CD8-positive, alpha-beta memory T cell (primary cell): ENCODE measurements at regions not wholly inside any gene's neighbourhood (a gene's known extent, or its start where the extent isn't known, plus 50 kb on each side); places are given as distances from the start of the nearest gene placed in this dataset.
A peak's percentile ranks its signal among the peaks of the same experiment; 100 is the strongest.
"Not testable (repeated sequence)": the region's sequence is repeated elsewhere in the genome, so short reads cannot be mapped to it uniquely, and the experiment has no call there.

Experiments used
- CTCF ChIA-PET: fragments of 350-600 bp; sonication (Branson Sonifier 250); formaldehyde crosslinking; loops from one replicate; lab custom pipeline; 2021; ENCODE audit warnings: antibody characterized with exemption; lab: Charles Lee
- POLR2A ChIA-PET: fragments of 350-600 bp; sonication (Branson Sonifier 250); formaldehyde crosslinking; loops from one replicate; lab custom pipeline; 2021; ENCODE audit warnings: antibody characterized with exemption; lab: Charles Lee
- DNase-seq, 5 donors: peaks; one replicate each; pipeline versions ENCODE4 v3.0.0 to v3.0.0-alpha.2; 2020 to 2022; ENCODE audit warnings: mixed read lengths in 1 of 5
- H3K27ac ChIP-seq: one replicate; pipeline ENCODE4 v1.7.0; 2013; ENCODE audit warnings: low read depth, mild to moderate bottlenecking, low read length, moderate library complexity
- H3K27me3 ChIP-seq: 2 replicates; pipeline ENCODE4 v1.7.0; 2013; ENCODE audit warnings: low read length, mild to moderate bottlenecking; ENCODE audit not compliant: insufficient read depth, poor library complexity, severe bottlenecking
- H3K36me3 ChIP-seq: 2 replicates; pipeline ENCODE4 v1.7.0; 2013; ENCODE audit warnings: mild to moderate bottlenecking, low read length, moderate library complexity; ENCODE audit not compliant: insufficient read depth
- H3K4me1 ChIP-seq: 2 replicates; pipeline ENCODE4 v1.7.0; 2013; ENCODE audit warnings: mild to moderate bottlenecking, low read length, moderate library complexity; ENCODE audit not compliant: insufficient read depth
- H3K4me3 ChIP-seq: 2 replicates; pipeline ENCODE4 v1.7.0; 2013; ENCODE audit warnings: mild to moderate bottlenecking, low read length
- H3K9me3 ChIP-seq: 2 replicates; pipeline ENCODE4 v1.7.0; 2013; ENCODE audit warnings: mild to moderate bottlenecking, low read length
- H3K27ac Mint-ChIP-seq, 8 donors: one replicate each; pipeline ENCODE4 v1.8.0; 2020 to 2021; ENCODE audit warnings: mixed read lengths in 8 of 8, mild to moderate bottlenecking in 6 of 8, inconsistent platforms in 3 of 8, moderate library complexity in 3 of 8
- H3K27me3 Mint-ChIP-seq, 2 donors: one replicate each; pipeline ENCODE4 v1.8.0; 2020 to 2021; ENCODE audit warnings: mixed read lengths in 2 of 2, mild to moderate bottlenecking in 1 of 2, moderate library complexity in 1 of 2
- H3K36me3 Mint-ChIP-seq, 3 donors: one replicate each; pipeline ENCODE4 v1.8.0; 2020 to 2021; ENCODE audit warnings: mixed read lengths in 3 of 3, inconsistent platforms in 1 of 3, mild to moderate bottlenecking in 1 of 3
- H3K4me1 Mint-ChIP-seq, 3 donors: one replicate each; pipeline ENCODE4 v1.8.0; 2020 to 2021; ENCODE audit warnings: mixed read lengths in 3 of 3, inconsistent platforms in 1 of 3, mild to moderate bottlenecking in 1 of 3
- H3K4me3 Mint-ChIP-seq, 7 donors: one replicate each; pipeline ENCODE4 v1.8.0; 2020 to 2021; ENCODE audit warnings: mixed read lengths in 7 of 7, mild to moderate bottlenecking in 6 of 7, moderate library complexity in 4 of 7, inconsistent platforms in 2 of 7
- H3K9me3 Mint-ChIP-seq, 5 donors: one replicate each; pipeline ENCODE4 v1.8.0; 2020 to 2022; ENCODE audit warnings: mixed read lengths in 5 of 5, mild to moderate bottlenecking in 3 of 5, moderate library complexity in 2 of 5, inconsistent platforms in 1 of 5

DNA sequence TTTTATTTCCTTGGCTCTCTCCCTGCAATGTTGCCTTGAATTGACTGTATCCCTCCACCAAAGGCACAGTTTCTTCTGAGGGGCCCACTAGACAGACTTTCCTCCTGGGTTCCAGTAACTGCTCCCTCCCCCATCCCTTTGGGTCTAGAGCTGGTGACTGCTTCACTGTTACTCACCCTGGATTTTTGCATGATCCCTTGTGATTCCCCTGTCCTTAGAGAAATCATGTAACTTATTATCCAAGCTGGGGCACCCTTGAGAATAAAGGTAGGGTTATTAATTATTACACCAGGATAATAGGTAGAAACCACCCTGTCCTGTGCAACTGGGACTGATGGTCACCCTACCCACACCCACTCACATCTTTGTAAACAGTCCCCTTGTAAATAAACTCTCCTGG lies 67.5 kb upstream of the FYN start:
- no peaks in the 10 kb centered on the region for H3K4me1 ChIP-seq
- no peaks in the 10 kb centered on the region for H3K27me3 ChIP-seq
- ChIA-PET CTCF (interaction anchor here (1.2 kb wide), 1 partner anchor 178 kb away, joined by 3 read pairs; no protein-coding TSS in a partner anchor), POLR2A (no interaction called here)
- H3K4me3 ChIP-seq = no peak overlapping the region
- no peak overlapping the region for H3K27ac ChIP-seq
- Mint-ChIP-seq H3K4me3 (no peak overlapping the region), H3K27me3 (peaks cover 3% of the 10 kb centered on the region in 2 donors), H3K4me1 (no peaks in the 10 kb centered on the region), H3K36me3 (peaks cover 0 to 6% (median 0%) of the 10 kb centered on the region in 3 donors), H3K27ac (no peak overlapping the region), H3K9me3 (peaks cover 0 to 4% (median 0%) of the 10 kb centered on the region in 5 donors)
- H3K9me3 ChIP-seq = no peaks in the 10 kb centered on the region
- no peaks in the 10 kb centered on the region for H3K36me3 ChIP-seq
- no peak for DNase-seq

DNA sequence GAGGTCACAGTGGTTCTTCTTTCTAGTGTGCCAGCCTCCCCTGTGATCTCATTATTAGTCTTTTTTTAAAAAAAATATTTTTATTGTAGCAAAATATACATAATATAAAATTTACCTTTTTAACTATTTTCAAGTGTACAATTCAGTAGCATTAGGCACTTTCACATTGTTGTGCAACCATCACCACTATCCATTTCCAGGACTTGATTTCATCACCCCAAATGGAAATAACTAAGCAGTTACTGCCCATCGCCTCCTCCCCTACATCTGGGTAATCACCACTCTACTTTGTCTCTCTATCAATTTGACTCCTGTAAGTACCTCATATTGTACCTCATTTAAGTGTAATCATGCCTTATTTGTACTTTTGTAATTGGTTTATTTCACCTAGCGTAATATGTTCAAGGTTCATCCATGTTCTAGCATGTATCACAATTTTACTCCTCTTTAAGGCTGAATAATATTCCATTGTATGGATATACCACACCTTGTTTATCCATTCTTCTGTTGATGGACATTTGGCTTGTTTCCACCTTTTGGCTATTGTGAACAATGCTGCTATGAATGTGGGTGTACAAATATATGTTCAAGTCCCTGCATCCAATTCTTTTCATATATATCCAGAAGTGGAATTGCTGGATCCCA lies 68.6 kb upstream of the FYN start:
- no peak overlapping the region for H3K27ac ChIP-seq
- peaks cover 0 to 4% (median 0%) of the 10 kb centered on the region in 5 donors for H3K9me3 Mint-ChIP-seq
- H3K27ac Mint-ChIP-seq = no peak overlapping the region
- no peaks in the 10 kb centered on the region for H3K27me3 ChIP-seq
- no peaks in the 10 kb centered on the region for H3K4me1 ChIP-seq
- H3K4me3 ChIP-seq = no peak overlapping the region
- peaks cover 1 to 6% of the 10 kb centered on the region in 2 donors for H3K27me3 Mint-ChIP-seq
- no peaks in the 10 kb centered on the region for H3K4me1 Mint-ChIP-seq
- DNase-seq = no peak
- no peaks in the 10 kb centered on the region for H3K9me3 ChIP-seq
- H3K4me3 Mint-ChIP-seq = no peak overlapping the region
- peaks cover 0 to 6% (median 0%) of the 10 kb centered on the region in 3 donors for H3K36me3 Mint-ChIP-seq
- POLR2A ChIA-PET = no interaction called here
- H3K36me3 ChIP-seq = no peaks in the 10 kb centered on the region
- CTCF ChIA-PET = no interaction called here

DNA sequence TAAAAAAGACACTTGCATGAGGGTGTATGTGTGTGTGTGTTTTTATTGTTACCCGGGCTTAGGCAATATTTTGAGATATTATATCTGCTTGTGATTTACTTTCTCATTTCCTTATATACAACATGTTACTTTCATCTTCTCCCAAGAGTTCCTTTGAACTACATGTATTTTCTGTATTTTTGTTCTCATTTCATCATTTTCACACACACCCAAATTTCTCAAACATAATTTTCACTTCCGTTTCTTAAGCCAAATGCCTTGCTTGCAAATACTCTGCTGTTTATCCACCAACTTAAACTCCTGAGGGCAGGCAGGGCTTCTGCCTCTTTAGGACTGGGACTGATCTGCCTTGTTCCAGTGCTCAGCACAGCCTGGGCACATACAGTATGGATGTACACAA lies 69.3 kb upstream of the FYN start:
- ChIA-PET CTCF (no interaction called here), POLR2A (no interaction called here)
- H3K27ac ChIP-seq = no peak overlapping the region
- Mint-ChIP-seq H3K27me3 (peaks cover 0 to 6% of the 10 kb centered on the region in 2 donors), H3K9me3 (peaks cover 0 to 4% (median 0%) of the 10 kb centered on the region in 5 donors), H3K4me1 (no peaks in the 10 kb centered on the region), H3K4me3 (no peak overlapping the region), H3K27ac (no peak overlapping the region), H3K36me3 (peaks cover 0 to 6% (median 0%) of the 10 kb centered on the region in 3 donors)
- H3K36me3 ChIP-seq = no peaks in the 10 kb centered on the region
- DNase-seq = no peak
- H3K4me1 ChIP-seq = no peaks in the 10 kb centered on the region
- H3K4me3 ChIP-seq = no peak overlapping the region
- H3K27me3 ChIP-seq = no peaks in the 10 kb centered on the region
- no peaks in the 10 kb centered on the region for H3K9me3 ChIP-seq

DNA sequence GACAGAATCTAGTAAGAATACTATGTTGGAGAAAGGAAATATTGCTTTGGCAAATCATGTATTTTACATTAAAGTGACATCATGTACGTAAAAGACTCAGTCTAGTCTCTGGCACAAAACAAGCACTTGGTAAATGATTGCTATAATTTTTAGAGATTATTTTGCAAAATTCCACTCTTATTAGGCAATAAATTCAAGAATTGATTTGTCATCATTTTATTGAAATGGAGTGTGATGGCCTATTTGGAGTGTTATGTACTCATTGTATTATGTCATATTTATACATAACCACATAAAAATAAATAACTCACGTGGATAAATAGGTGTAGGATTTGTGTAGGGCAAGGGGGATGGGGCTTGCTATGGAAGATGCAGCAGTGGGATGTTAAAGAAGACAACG lies 70.0 kb upstream of the FYN start:
- ChIA-PET CTCF (no interaction called here), POLR2A (no interaction called here)
- Mint-ChIP-seq H3K4me1 (no peaks in the 10 kb centered on the region), H3K27ac (no peak overlapping the region), H3K36me3 (peaks cover 0 to 6% (median 0%) of the 10 kb centered on the region in 3 donors), H3K9me3 (peaks cover 0 to 4% (median 0%) of the 10 kb centered on the region in 5 donors), H3K4me3 (no peak overlapping the region), H3K27me3 (peaks cover 0 to 6% of the 10 kb centered on the region in 2 donors)
- H3K27ac ChIP-seq = no peak overlapping the region
- DNase-seq = no peak
- H3K4me3 ChIP-seq = no peak overlapping the region
- no peaks in the 10 kb centered on the region for H3K4me1 ChIP-seq
- H3K36me3 ChIP-seq = no peaks in the 10 kb centered on the region
- H3K9me3 ChIP-seq = no peaks in the 10 kb centered on the region
- H3K27me3 ChIP-seq = no peaks in the 10 kb centered on the region

DNA sequence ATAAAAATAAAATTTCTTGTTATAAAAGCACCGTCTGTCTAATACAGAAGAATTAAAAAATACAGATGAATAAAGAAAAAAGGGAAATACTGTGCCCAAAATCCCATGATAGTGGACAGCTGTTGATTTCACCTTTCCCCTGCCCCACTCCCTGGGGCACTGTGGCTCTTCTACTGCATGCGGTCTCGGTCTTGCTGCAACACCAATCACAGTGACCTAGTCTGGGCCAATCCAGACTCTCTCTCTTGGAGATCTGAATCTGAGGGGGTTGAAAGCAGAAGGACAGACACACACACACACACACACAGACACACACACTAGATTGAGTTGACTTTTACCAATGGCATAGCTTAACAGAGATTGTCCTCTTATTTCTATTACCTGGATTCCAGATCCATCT lies 70.5 kb upstream of the FYN start:
- H3K36me3 Mint-ChIP-seq = peaks cover 0 to 6% (median 0%) of the 10 kb centered on the region in 3 donors
- Histone ChIP-seq H3K9me3 (no peaks in the 10 kb centered on the region), H3K27me3 (no peaks in the 10 kb centered on the region), H3K4me3 (no peak overlapping the region), H3K4me1 (no peaks in the 10 kb centered on the region), H3K27ac (no peak overlapping the region), H3K36me3 (no peaks in the 10 kb centered on the region)
- DNase-seq = no peak
- ChIA-PET CTCF (no interaction called here), POLR2A (no interaction called here)
- H3K27me3 Mint-ChIP-seq = peaks cover 0 to 6% of the 10 kb centered on the region in 2 donors
- H3K4me3 Mint-ChIP-seq = no peak overlapping the region
- H3K4me1 Mint-ChIP-seq = no peaks in the 10 kb centered on the region
- peaks cover 0 to 4% (median 0%) of the 10 kb centered on the region in 5 donors for H3K9me3 Mint-ChIP-seq
- no peak overlapping the region for H3K27ac Mint-ChIP-seq

DNA sequence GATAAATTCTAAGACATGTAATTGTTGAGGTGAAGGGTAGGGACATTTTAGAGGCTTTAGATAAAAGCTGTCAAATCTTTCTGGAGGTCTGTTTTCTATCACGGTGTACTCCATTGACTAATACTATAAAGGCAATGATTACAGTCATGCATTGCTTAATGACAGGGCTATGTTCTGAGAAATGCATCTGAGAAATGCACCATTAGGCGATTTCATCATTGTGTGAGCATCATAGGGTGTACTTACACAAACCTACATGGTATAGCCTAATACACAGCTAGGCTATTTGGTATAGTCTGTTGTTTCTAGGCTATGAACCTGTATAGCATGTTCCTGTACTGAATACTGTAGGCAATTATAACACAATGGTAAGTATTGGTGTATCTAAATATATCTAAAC lies 71.3 kb upstream of the FYN start:
- Mint-ChIP-seq H3K9me3 (peaks cover 0 to 4% (median 0%) of the 10 kb centered on the region in 5 donors), H3K36me3 (peaks cover 0 to 6% (median 0%) of the 10 kb centered on the region in 3 donors), H3K4me3 (no peak overlapping the region), H3K4me1 (no peaks in the 10 kb centered on the region), H3K27ac (no peak overlapping the region), H3K27me3 (peaks cover 0 to 6% of the 10 kb centered on the region in 2 donors)
- ChIA-PET CTCF (no interaction called here), POLR2A (no interaction called here)
- Histone ChIP-seq H3K27me3 (no peaks in the 10 kb centered on the region), H3K4me3 (no peak overlapping the region), H3K36me3 (no peaks in the 10 kb centered on the region), H3K9me3 (no peaks in the 10 kb centered on the region), H3K27ac (no peak overlapping the region), H3K4me1 (no peaks in the 10 kb centered on the region)
- DNase-seq = no peak

DNA sequence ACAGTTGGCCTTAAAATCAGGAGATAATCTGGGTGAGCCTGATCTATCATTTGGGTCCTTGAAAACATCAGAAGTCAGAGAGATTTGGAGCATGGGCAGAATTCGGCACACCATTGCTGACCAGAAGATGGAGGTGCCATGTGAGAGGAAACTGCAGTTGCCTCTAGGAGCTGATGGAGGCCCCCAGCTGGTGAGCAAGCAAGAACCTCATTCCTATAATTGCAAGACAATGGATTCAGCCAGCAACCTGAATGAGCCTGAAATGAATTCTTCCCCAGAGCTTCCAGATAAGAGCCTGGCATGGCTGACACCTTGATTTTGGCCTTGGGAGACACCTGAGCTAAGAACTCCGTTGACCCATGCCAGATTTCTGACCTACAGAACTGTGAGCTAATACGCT lies 76.3 kb upstream of the FYN start:
- POLR2A ChIA-PET = interaction anchor here (1.1 kb wide), 1 partner anchor 40 kb away, joined by 3 read pairs; no protein-coding TSS in a partner anchor
- Mint-ChIP-seq H3K27me3 (peaks cover 4 to 12% of the 10 kb centered on the region in 2 donors), H3K4me1 (no peaks in the 10 kb centered on the region), H3K36me3 (no peaks in the 10 kb centered on the region), H3K27ac (peak overlapping the region in 1 of 8 donors; percentile 38), H3K4me3 (no peak overlapping the region), H3K9me3 (no peaks in the 10 kb centered on the region)
- Histone ChIP-seq H3K27me3 (no peaks in the 10 kb centered on the region), H3K4me1 (no peaks in the 10 kb centered on the region), H3K36me3 (no peaks in the 10 kb centered on the region), H3K27ac (no peak overlapping the region), H3K4me3 (no peak overlapping the region), H3K9me3 (no peaks in the 10 kb centered on the region)
- CTCF ChIA-PET = no interaction called here
- no peak for DNase-seq

DNA sequence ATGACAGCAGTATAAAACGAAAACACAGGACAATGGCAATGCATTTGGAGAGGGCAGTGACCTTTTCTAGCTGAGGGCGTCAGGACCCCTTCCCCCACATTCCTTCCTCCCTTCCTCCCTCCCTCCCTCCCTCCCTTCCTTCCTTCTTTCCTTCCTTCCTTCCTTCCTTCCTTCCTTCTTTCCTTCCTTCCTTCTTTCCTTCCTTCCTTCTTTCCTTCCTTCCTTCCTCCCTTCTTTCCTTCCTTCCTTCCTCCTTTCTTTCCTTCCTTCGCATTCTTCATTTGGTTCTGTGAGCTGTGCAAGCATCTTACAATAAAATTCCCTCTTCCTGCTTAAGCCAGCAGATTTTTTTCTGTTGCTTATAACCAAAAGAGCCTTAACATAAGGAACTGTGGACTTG lies 76.7 kb upstream of the FYN start:
- H3K36me3 Mint-ChIP-seq, H3K4me3 Mint-ChIP-seq, H3K27ac ChIP-seq, H3K4me1 Mint-ChIP-seq, H3K4me1 ChIP-seq, CTCF ChIA-PET, DNase-seq, H3K36me3 ChIP-seq, H3K27me3 ChIP-seq, H3K4me3 ChIP-seq, H3K9me3 Mint-ChIP-seq, H3K9me3 ChIP-seq: not testable (repeated sequence)
- Mint-ChIP-seq H3K27ac (peak overlapping the region in 1 of 8 donors; percentile 38), H3K27me3 (peaks cover 4 to 12% of the 10 kb centered on the region in 2 donors)
- POLR2A ChIA-PET = interaction anchor here (1.1 kb wide), 1 partner anchor 40 kb away, joined by 3 read pairs; no protein-coding TSS in a partner anchor
